Cardiac fibroblast (primary cell): ENCODE measurements at regions not wholly inside any gene's neighbourhood (a gene's known extent, or its start where the extent isn't known, plus 50 kb on each side); places are given as distances from the start of the nearest gene placed in this dataset.
"Not testable (repeated sequence)": the region's sequence is repeated elsewhere in the genome, so short reads cannot be mapped to it uniquely, and the experiment has no call there.

Experiments used
- DNase-seq, 2 donors: peaks; one replicate each; pipeline versions ENCODE4 v3.0.0 to v3.0.0-alpha.2; 2010; ENCODE audit warnings: low read depth in 2 of 2
- H3K4me3 ChIP-seq, 2 donors: replicated peaks in 1 of 2; 1 replicate in 1 of 2; 2 replicates in 1 of 2; pipeline ENCODE4 v1.5.1; 2011; ENCODE audit warnings: low read depth in 2 of 2, low read length in 2 of 2, mild to moderate bottlenecking in 2 of 2, moderate library complexity in 1 of 2
- TF ChIP-seq, protein P1 (sequence below): IDR thresholded peaks from one replicate; pipeline ENCODE4 v1.5.1; 2011; ENCODE audit warnings: low read depth, mild to moderate bottlenecking, low read length, inconsistent platforms

DNA sequence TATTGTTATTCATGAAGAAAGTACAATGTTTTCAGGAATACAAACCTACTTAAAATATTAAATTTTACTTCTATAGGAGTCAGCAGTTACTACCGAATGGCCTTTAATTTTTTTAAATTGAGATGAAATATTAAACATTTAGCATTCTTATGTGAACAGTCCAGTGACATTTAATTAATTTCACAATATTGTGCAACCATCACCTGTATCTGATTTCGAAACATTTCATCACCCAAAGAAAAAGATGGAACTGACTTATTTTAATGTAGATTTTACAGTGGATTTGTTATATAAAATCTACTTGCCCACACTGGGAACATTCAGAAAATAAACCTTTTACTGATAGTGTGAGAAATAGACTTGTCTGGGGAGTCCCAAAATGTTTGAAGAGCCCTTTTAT is 585.2 kb upstream of the LINC00305 start:
- no peak overlapping the region for H3K4me3 ChIP-seq
- TF ChIP-seq, protein P1, sequence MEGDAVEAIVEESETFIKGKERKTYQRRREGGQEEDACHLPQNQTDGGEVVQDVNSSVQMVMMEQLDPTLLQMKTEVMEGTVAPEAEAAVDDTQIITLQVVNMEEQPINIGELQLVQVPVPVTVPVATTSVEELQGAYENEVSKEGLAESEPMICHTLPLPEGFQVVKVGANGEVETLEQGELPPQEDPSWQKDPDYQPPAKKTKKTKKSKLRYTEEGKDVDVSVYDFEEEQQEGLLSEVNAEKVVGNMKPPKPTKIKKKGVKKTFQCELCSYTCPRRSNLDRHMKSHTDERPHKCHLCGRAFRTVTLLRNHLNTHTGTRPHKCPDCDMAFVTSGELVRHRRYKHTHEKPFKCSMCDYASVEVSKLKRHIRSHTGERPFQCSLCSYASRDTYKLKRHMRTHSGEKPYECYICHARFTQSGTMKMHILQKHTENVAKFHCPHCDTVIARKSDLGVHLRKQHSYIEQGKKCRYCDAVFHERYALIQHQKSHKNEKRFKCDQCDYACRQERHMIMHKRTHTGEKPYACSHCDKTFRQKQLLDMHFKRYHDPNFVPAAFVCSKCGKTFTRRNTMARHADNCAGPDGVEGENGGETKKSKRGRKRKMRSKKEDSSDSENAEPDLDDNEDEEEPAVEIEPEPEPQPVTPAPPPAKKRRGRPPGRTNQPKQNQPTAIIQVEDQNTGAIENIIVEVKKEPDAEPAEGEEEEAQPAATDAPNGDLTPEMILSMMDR, result no peak

DNA sequence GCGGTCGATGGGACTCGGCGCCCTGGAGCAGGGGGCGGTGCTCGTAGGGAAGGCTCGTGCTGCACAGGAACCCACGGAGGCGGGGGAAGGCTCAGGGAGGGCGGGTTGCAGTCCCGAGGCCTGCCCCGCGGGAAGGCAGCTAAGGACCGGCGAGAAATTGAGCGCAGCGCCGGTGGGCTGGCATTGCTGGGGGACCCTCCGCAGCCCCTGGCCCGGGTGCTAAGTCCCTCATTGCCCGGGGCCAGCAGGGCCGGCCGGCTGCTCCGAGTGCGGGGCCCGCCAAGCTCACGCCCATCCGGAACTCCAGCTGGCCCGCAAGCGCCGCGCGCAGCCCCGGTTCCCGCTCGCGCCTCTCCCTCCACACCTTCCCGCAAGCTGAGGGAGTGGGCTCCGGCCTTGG is 576.8 kb upstream of the LINC00305 start:
- not testable (repeated sequence) for DNase-seq, H3K4me3 ChIP-seq

More for the DNA sequence above, 585.2 kb upstream of the LINC00305 start:
- DNase-seq, result no peak

- no peak overlapping the region for H3K4me3 ChIP-seq
- TF ChIP-seq, protein P1, result no peak
- no peak for DNase-seq
Measured at GRCh38 chr18:64720781-64721464, 572.0 kb upstream of the LINC00305 start.

DNA sequence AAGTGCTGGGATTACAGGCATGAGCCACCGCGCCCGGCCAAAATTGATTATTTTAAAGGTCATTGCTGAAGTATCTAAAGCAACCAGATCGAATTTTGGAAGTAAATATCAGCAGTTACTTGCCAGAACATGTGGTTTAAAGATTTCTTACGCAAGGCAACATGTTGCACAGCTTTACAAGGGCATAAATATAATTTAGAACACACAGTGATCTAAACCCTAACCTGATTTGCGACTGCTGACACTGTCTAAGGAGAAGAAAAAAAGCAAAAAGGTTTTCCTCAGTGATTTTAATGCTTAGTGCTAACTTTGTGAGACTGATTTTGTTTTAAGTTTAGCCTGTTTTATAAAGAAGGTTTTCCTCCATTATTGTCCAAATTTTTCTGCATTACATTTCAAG is 569.9 kb upstream of the LINC00305 start:
- TF ChIP-seq, protein P1, result no peak
- DNase-seq, result no peak
- H3K4me3 ChIP-seq, result no peak overlapping the region

DNA sequence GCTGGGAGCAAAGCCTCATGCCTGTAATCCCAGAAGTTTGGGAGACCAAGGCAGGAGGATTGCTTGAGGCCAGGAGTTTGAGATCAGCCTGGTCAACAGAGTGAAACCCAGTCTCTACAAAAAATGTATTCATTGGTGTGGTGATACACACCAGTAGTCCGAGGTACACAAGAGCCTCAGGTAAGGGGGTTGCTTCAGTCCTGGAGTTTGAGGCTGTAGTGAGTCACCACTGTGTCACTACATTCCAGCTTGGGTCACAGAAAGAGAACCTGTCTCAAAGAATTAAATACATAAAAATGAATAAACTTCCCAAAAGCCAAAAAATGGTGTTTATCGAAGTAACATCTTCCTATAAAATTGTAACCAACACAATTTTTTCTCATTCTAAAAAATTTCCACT is 568.1 kb upstream of the LINC00305 start:
- H3K4me3 ChIP-seq, result no peak overlapping the region
- TF ChIP-seq, protein P1, result no peak
- DNase-seq, result no peak

DNA sequence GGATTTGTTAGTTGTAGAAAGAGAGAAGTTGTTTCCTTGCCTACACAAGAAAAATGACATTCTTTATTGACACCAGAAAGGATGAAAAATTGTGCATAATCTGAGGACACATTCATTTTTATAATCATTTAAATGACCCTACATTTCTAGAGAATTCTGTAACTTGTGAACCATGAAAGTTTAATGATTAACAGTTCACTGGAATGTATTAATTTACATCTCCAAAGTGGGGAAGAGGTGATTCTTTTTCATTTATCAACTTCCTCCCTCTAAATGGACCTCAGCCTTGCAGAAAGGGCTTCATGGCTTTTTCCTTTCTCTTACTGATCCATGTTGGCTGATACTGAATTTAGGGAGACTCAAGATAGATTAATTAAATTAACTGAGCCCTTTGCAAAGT is 565.2 kb upstream of the LINC00305 start:
- no peak for DNase-seq
- H3K4me3 ChIP-seq, result no peak overlapping the region
- TF ChIP-seq, protein P1, result no peak

- TF ChIP-seq, protein P1, result no peak
- no peak for DNase-seq
- no peak overlapping the region for H3K4me3 ChIP-seq
Measured at GRCh38 chr18:64713284-64713683, 564.4 kb upstream of the LINC00305 start.
